Activated naive CD8-positive, alpha-beta T cell (primary cell): ENCODE measurements at regions not wholly inside any gene's neighbourhood (a gene's known extent, or its start where the extent isn't known, plus 50 kb on each side); places are given as distances from the start of the nearest gene placed in this dataset.

Source experiments
- H3K27ac Mint-ChIP-seq: one replicate; pipeline ENCODE4 v1.8.0; 2021; ENCODE audit warnings: mixed read lengths
- H3K27me3 Mint-ChIP-seq: one replicate; pipeline ENCODE4 v1.8.0; 2021; ENCODE audit warnings: mixed read lengths
- H3K36me3 Mint-ChIP-seq: one replicate; pipeline ENCODE4 v1.8.0; 2021; ENCODE audit warnings: mixed read lengths
- H3K4me1 Mint-ChIP-seq: one replicate; pipeline ENCODE4 v1.8.0; 2021; ENCODE audit warnings: low read depth, mixed read lengths
- H3K4me3 Mint-ChIP-seq: one replicate; pipeline ENCODE4 v1.8.0; 2021; ENCODE audit warnings: mild to moderate bottlenecking, mixed read lengths
- H3K9me3 Mint-ChIP-seq: one replicate; pipeline ENCODE4 v1.8.0; 2021; ENCODE audit warnings: low read depth, mixed read lengths

DNA sequence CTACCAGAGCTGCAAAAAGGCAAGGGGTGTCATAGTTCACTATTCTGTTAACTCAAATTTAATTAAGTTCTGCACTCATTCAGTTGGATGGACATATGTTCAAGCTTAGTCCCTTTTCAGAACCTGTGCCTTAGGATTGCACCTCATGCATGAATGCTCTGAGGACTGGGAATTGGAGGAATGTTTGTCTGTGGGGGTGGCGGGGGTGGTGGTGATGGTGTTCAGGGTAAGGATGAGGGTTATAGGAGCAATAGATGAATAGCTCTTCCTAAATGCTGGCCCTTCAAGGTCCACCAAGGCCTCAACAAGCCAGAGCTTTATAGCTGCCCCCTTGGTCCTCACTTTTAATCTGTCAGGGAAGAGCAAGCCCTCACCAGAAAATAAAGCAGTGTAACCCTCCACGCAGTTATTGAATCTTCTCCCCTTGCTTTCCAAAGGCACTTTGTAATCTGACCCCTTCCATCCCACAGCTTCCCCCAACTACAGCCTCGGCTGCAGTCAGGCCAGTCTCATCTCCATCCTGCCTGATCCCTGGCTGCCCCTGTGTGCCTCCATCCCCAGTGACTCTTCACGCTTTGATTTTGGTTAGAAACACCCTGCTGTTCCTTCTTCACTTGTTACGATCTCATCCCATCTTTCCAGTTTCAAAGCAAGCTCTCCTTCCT lies 221.6 kb upstream of the LMCD1 start:
- H3K27ac Mint-ChIP-seq, result no peak overlapping the region
- no peaks in the 10 kb centered on the region for H3K9me3 Mint-ChIP-seq
- no peaks in the 10 kb centered on the region for H3K27me3 Mint-ChIP-seq
- no peak overlapping the region for H3K4me3 Mint-ChIP-seq
- no peaks in the 10 kb centered on the region for H3K4me1 Mint-ChIP-seq
- no peaks in the 10 kb centered on the region for H3K36me3 Mint-ChIP-seq

DNA sequence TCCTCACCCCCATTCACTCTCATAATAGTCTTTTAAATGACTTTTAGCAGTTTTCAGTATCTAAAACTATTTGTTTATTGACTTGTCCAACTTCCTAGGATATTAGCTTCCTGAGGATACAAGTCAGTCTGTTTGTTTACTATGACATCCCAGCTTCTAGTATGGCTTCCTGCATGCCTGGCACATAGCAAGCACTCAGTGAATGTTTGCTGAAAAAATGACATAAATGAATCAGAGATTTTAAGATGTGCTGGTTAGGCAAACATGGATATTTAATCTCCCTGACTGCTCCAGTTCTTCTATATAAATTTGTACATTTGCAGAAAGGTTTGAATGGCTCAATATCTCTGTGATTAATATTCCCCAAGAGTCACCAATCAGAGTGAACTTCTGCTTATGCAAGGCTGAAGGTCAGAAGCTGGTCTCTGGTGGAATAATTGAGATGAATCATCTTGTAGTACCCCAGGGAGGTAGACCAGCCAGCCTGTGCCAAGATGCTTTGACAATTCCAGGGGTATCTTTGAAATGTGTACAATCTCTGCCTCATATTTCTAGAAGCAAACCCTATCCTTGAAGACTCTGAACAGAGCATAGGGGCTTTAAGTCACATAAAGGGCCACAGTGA lies 219.0 kb upstream of the LMCD1 start:
- Mint-ChIP-seq H3K36me3 (no peaks in the 10 kb centered on the region), H3K27ac (no peak overlapping the region), H3K4me3 (no peak overlapping the region), H3K27me3 (no peaks in the 10 kb centered on the region), H3K9me3 (no peaks in the 10 kb centered on the region), H3K4me1 (no peaks in the 10 kb centered on the region)

DNA sequence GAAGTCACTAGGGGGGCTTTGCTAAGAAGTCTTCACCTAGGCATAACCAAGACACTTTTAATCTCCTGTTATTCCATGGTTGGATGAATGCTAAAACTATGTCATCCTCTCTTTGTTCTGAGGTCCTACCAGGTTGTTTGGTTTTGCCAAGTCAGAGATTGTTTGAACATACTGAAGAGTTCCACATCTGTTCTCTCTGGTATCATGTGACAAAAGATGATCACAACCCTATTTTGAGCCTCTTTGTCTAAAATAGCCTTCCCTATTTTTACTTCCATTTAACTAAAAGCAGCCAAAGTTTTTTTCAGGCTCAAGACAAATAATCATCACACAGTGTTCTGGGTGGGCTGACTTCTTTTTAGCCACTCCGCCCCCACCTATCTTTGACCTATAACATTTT lies 218.4 kb upstream of the LMCD1 start:
- no peaks in the 10 kb centered on the region for H3K27me3 Mint-ChIP-seq
- no peak overlapping the region for H3K4me3 Mint-ChIP-seq
- no peak overlapping the region for H3K27ac Mint-ChIP-seq
- no peaks in the 10 kb centered on the region for H3K9me3 Mint-ChIP-seq
- H3K4me1 Mint-ChIP-seq, result no peaks in the 10 kb centered on the region
- no peaks in the 10 kb centered on the region for H3K36me3 Mint-ChIP-seq

GRCh38 chr3:8286086-8286485 lies 215.5 kb upstream of the LMCD1 start:
- H3K27me3 Mint-ChIP-seq, result no peaks in the 10 kb centered on the region
- no peaks in the 10 kb centered on the region for H3K36me3 Mint-ChIP-seq
- no peak overlapping the region for H3K27ac Mint-ChIP-seq
- no peak overlapping the region for H3K4me3 Mint-ChIP-seq
- H3K9me3 Mint-ChIP-seq, result no peaks in the 10 kb centered on the region
- no peaks in the 10 kb centered on the region for H3K4me1 Mint-ChIP-seq

DNA sequence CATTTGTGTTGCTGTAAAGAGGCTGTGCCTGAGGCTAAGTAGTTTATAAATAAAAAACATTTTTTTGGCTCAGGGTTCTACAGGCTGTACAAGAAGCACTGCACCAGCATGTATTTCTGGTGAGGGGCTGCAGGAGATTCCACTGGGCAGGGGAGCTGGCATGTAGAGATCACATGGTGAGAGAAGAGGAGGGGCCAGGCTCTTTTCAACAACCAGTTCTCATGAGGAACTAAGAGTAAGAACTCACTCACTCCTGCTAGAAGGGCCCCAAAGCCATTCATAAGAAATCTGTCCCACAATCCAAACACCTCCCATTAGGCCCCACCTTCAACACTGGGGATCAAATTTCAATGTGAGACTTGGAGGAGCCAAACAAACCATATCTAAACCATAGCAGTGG lies 214.9 kb upstream of the LMCD1 start:
- no peak overlapping the region for H3K4me3 Mint-ChIP-seq
- no peak overlapping the region for H3K27ac Mint-ChIP-seq
- H3K4me1 Mint-ChIP-seq, result no peaks in the 10 kb centered on the region
- H3K9me3 Mint-ChIP-seq, result no peaks in the 10 kb centered on the region
- no peaks in the 10 kb centered on the region for H3K36me3 Mint-ChIP-seq
- no peaks in the 10 kb centered on the region for H3K27me3 Mint-ChIP-seq

DNA sequence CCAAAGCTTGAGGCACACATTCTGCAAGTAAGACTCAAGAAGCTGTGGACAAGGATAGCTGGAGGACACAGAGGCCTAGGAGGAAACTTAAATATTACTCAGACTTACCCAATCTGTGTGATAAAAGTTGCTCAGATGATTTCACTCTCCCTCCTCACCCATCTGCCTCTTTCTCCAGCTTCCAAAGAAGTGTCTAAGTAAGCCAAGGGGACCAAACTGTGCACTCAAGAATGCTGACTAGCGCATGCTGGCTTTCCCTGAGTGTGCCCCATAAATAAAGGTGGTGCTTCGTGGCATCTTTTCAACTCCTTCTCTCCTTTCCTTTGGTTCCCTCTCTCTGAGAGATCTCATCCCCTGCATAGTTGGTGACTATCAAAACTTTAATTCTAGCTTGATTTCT lies 211.0 kb upstream of the LMCD1 start:
- Mint-ChIP-seq H3K4me3 (no peak overlapping the region), H3K4me1 (no peaks in the 10 kb centered on the region), H3K27ac (no peak overlapping the region), H3K9me3 (no peaks in the 10 kb centered on the region), H3K27me3 (no peaks in the 10 kb centered on the region), H3K36me3 (no peaks in the 10 kb centered on the region)

GRCh38 chr3:8296461-8296860 lies 205.2 kb upstream of the LMCD1 start:
- Mint-ChIP-seq H3K9me3 (no peaks in the 10 kb centered on the region), H3K27ac (no peak overlapping the region), H3K27me3 (no peaks in the 10 kb centered on the region), H3K4me1 (no peaks in the 10 kb centered on the region), H3K4me3 (no peak overlapping the region), H3K36me3 (no peaks in the 10 kb centered on the region)

DNA sequence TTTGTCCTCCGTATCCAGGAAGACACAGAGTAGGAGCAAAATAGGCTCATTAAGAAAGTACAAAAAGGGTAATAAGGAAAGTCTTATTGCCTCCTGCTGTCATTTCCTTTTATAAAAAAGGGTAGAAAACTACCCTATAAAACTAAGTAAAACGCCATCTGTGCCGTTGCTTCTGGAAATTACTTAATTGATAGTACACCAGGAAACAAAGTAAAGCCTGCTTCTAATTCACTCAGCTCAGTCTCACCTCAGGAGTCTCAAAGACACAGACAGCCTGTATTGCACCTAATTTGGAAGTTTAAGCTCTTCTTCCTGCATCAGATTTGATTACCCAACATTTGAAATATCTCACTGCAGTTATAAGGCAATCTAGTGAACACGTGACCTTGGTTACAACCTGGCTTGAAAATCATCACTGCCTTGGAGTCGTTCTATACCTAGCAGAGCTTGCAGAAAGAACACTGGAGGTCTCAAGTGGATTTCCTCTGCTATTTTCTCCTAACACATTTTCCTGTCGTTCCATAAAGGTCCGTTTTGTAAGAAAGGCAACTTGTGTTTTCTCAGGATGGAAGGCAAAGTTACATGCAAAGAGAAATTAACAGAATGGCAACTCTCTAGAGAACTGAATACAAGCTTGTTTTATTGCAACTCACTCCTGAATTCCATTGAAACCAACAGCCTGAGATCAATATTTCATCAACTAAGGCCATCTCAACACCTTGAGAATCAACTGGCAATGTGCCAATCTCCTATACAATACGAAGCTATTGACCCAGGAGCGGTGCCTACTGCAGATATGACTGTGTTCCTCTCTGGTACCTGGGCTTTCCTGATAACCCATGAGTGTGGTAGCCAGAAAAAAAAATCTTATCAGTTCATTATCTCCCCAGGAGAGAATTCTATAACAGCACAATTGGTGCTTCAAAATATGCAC lies 203.3 kb upstream of the LMCD1 start:
- Mint-ChIP-seq H3K27me3 (no peaks in the 10 kb centered on the region), H3K9me3 (no peaks in the 10 kb centered on the region), H3K27ac (no peak overlapping the region), H3K4me1 (peaks cover 3% of the 10 kb centered on the region), H3K36me3 (no peaks in the 10 kb centered on the region), H3K4me3 (no peak overlapping the region)

- Mint-ChIP-seq H3K9me3 (no peaks in the 10 kb centered on the region), H3K4me1 (peaks cover 3% of the 10 kb centered on the region), H3K27ac (no peak overlapping the region), H3K36me3 (no peaks in the 10 kb centered on the region), H3K4me3 (no peak overlapping the region), H3K27me3 (no peaks in the 10 kb centered on the region)
Observed at GRCh38 chr3:8301977-8302735, 199.5 kb upstream of the LMCD1 start.

DNA sequence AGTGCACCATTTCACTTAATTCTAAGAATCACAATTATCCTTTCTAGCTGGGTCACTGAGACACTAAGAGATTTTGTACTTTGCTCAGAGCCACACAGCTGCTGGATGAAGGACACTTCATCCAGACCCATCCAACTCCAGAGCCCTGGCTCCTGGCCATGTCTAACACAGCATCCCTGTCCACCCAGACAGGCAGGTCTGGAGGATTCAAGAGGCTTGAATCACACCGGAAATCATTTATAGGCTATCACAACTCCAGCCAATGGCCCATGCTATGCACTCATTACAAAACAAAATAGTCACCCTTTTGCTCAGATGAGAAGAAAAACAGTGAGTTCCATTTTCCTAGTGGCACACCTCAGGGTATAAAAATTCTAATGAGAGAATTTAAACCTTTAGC lies 198.2 kb upstream of the LMCD1 start:
- Mint-ChIP-seq H3K4me1 (peaks cover 5% of the 10 kb centered on the region), H3K36me3 (no peaks in the 10 kb centered on the region), H3K9me3 (peaks cover 5% of the 10 kb centered on the region), H3K27ac (no peak overlapping the region), H3K4me3 (no peak overlapping the region), H3K27me3 (no peaks in the 10 kb centered on the region)

GRCh38 chr3:8305371-8305770 lies 196.3 kb upstream of the LMCD1 start:
- Mint-ChIP-seq H3K27ac (no peak overlapping the region), H3K27me3 (no peaks in the 10 kb centered on the region), H3K4me1 (peaks cover 5% of the 10 kb centered on the region), H3K4me3 (no peak overlapping the region), H3K36me3 (no peaks in the 10 kb centered on the region), H3K9me3 (peaks cover 5% of the 10 kb centered on the region)

- H3K4me3 Mint-ChIP-seq, result no peak overlapping the region
Observed at GRCh38 chr3:8307545-8308110, 194.0 kb upstream of the LMCD1 start.

GRCh38 chr3:8311321-8311720 lies 190.3 kb upstream of the LMCD1 start:
- Mint-ChIP-seq H3K27me3 (no peaks in the 10 kb centered on the region), H3K27ac (no peak overlapping the region), H3K9me3 (peaks cover 5% of the 10 kb centered on the region), H3K4me3 (no peak overlapping the region), H3K36me3 (no peaks in the 10 kb centered on the region), H3K4me1 (peaks cover 2% of the 10 kb centered on the region)

More at GRCh38 chr3:8307545-8308110, 194.0 kb upstream of the LMCD1 start:
- Mint-ChIP-seq H3K4me1 (peaks cover 2% of the 10 kb centered on the region), H3K27me3 (no peaks in the 10 kb centered on the region), H3K9me3 (peaks cover 5% of the 10 kb centered on the region), H3K36me3 (no peaks in the 10 kb centered on the region), H3K27ac (no peak overlapping the region)

- H3K4me1 Mint-ChIP-seq, result peaks cover 2% of the 10 kb centered on the region
- H3K27me3 Mint-ChIP-seq, result no peaks in the 10 kb centered on the region
- H3K27ac Mint-ChIP-seq, result no peak overlapping the region
- H3K9me3 Mint-ChIP-seq, result peaks cover 5% of the 10 kb centered on the region
- no peak overlapping the region for H3K4me3 Mint-ChIP-seq
- H3K36me3 Mint-ChIP-seq, result no peaks in the 10 kb centered on the region
Observed at GRCh38 chr3:8312685-8313084, 188.9 kb upstream of the LMCD1 start.
